ENCODE measurements at regions not wholly inside any gene's neighbourhood (a gene's known extent, or its start where the extent isn't known, plus 50 kb on each side); places are given as distances from the start of the nearest gene placed in this dataset.
A peak's percentile ranks its signal among the peaks of the same experiment; 100 is the strongest.

DNA sequence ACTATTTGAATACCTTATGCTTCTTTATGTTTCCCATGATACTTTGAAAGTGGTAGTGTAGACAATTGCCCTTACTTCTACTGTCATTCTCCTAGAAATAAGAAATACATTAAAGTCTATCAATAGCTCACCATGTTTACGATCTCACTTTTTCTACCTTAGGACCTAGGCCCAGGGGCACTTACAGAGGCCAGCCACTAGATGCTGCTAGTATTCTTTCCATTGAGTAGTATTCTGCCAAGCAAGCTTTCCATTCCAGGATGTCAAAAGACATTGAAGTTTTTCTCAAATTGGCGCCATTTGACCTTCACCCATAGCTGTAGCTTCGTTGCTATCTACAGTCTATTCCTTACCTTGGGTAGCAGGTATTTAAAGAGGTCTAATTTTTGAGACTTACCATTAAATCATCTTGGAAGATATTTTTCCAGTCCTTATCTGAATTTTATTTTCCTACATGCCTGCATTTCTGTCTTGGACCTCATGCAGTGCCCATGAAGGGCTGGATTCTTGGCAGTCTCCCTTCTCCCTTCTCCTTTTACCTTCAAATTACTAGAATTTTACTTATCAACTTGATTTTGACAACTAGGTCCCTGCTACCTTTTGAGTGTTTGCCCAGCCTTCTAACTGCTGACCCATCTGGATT, 246.0 kb upstream of the NUDT12 start:
- TF ChIP-seq, protein P1, sequence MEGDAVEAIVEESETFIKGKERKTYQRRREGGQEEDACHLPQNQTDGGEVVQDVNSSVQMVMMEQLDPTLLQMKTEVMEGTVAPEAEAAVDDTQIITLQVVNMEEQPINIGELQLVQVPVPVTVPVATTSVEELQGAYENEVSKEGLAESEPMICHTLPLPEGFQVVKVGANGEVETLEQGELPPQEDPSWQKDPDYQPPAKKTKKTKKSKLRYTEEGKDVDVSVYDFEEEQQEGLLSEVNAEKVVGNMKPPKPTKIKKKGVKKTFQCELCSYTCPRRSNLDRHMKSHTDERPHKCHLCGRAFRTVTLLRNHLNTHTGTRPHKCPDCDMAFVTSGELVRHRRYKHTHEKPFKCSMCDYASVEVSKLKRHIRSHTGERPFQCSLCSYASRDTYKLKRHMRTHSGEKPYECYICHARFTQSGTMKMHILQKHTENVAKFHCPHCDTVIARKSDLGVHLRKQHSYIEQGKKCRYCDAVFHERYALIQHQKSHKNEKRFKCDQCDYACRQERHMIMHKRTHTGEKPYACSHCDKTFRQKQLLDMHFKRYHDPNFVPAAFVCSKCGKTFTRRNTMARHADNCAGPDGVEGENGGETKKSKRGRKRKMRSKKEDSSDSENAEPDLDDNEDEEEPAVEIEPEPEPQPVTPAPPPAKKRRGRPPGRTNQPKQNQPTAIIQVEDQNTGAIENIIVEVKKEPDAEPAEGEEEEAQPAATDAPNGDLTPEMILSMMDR (IDR thresholded peaks at IDR 0.05; ENCODE audit: control extremely low read depth, extremely low read depth), result peak; percentile 21

DNA sequence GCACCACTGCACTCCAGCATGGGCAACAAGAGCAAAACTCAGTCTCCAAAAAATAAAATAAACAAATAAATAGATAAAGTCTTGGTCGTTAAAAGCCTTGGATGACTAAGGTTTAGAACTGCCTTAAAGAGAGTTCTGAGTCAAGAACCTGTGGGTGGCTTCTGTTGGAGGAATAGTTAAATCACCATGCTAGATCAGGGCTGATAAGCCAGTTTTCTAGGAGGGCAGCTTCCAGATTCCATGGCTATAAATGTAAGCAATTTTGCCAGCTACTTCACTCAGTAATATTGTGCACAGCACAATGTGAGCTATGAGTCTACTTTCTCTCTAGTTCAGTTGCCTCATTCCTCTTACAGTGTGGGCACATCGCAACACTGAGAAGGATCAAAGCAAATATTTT, 242.1 kb upstream of the NUDT12 start:
- TF ChIP-seq, protein P1 (IDR thresholded peaks at IDR 0.05; ENCODE audit: control extremely low read depth, extremely low read depth), result no peak
- Histone ChIP-seq H3K9me3 (ENCODE audit: control insufficient read depth in 4 of 4, insufficient read depth in 3 of 4, low read length in 3 of 4) (no peaks in the 10 kb centered on the region), H3K9ac (ENCODE audit: insufficient read depth in 1 of 2, low read length in 2 of 2) (no peak overlapping the region), H3K4me3 (no peak overlapping the region), H3K27me3 (ENCODE audit: control insufficient read depth in 3 of 3, insufficient read depth in 3 of 3, low read length in 2 of 3) (no peaks in the 10 kb centered on the region), H3K4me1 (ENCODE audit: control insufficient read depth in 5 of 5, insufficient read depth in 5 of 5, low read length in 5 of 5) (peaks cover 0 to 34% (median 0%) of the 10 kb centered on the region in 5 donors), H3K27ac (ENCODE audit: low read depth in 1 of 2, low read length in 1 of 2) (no peak overlapping the region), H3K36me3 (ENCODE audit: control insufficient read depth in 4 of 4, insufficient read depth in 4 of 4, low read length in 4 of 4) (no peaks in the 10 kb centered on the region)
- DNase-seq (no peak), ATAC-seq (ENCODE audit: insufficient read depth, low FRiP score) (no peak)
- 72 to 82% methylated on average over 2 of the region's 2 CpGs for WGBS, 2 donors

More for the DNA sequence above, 246.0 kb upstream of the NUDT12 start:
- Histone ChIP-seq H3K9me3 (ENCODE audit: control insufficient read depth in 4 of 4, insufficient read depth in 3 of 4, low read length in 3 of 4) (no peaks in the 10 kb centered on the region), H3K27ac (ENCODE audit: low read depth in 1 of 2, low read length in 1 of 2) (no peak overlapping the region), H3K27me3 (ENCODE audit: control insufficient read depth in 3 of 3, insufficient read depth in 3 of 3, low read length in 2 of 3) (no peaks in the 10 kb centered on the region), H3K4me3 (no peak overlapping the region), H3K36me3 (ENCODE audit: control insufficient read depth in 4 of 4, insufficient read depth in 4 of 4, low read length in 4 of 4) (no peaks in the 10 kb centered on the region), H3K9ac (ENCODE audit: insufficient read depth in 1 of 2, low read length in 2 of 2) (no peak overlapping the region), H3K4me1 (ENCODE audit: control insufficient read depth in 5 of 5, insufficient read depth in 5 of 5, low read length in 5 of 5) (peaks cover 0 to 16% (median 0%) of the 10 kb centered on the region in 5 donors)
- WGBS, 2 donors, result 47% methylated on average over 3 of the region's 3 CpGs
- ATAC-seq (ENCODE audit: insufficient read depth, low FRiP score) (no peak), DNase-seq (peak; percentile 40 to 78 (median 65))

DNA sequence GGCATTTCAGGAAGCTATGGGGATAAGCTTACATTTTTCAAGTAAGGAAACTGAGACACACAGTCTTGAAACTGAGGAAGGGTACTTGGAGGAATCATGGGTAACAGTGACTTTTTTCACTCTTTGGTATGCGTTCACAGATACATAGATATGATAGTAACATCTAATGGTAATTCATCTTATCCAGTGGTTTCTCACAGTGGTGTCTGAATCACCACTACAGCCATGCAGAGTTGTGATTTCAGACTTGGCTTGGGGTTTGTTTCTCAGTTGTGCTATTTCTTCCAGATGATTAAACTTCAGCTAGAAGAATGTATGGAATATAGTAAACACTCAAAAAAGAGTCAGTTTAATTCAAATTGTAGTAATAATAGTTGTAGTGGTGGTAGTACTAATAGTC, 239.1 kb upstream of the NUDT12 start:
- WGBS, 2 donors, result 79 to 85% methylated on average over 1 of the region's 1 CpG
- ATAC-seq (ENCODE audit: insufficient read depth, low FRiP score), result no peak
- no peaks in the 10 kb centered on the region for H3K36me3 ChIP-seq (ENCODE audit: control insufficient read depth in 4 of 4, insufficient read depth in 4 of 4, low read length in 4 of 4)

More for the DNA sequence above, 239.1 kb upstream of the NUDT12 start:
- Histone ChIP-seq H3K27me3 (ENCODE audit: control insufficient read depth in 3 of 3, insufficient read depth in 3 of 3, low read length in 2 of 3) (no peaks in the 10 kb centered on the region), H3K9ac (ENCODE audit: insufficient read depth in 1 of 2, low read length in 2 of 2) (peak overlapping the region in 1 of 2 donors; percentile 8), H3K27ac (ENCODE audit: low read depth in 1 of 2, low read length in 1 of 2) (no peak overlapping the region), H3K9me3 (ENCODE audit: control insufficient read depth in 4 of 4, insufficient read depth in 3 of 4, low read length in 3 of 4) (peaks cover 0 to 1% (median 0%) of the 10 kb centered on the region in 4 donors), H3K4me1 (ENCODE audit: control insufficient read depth in 5 of 5, insufficient read depth in 5 of 5, low read length in 5 of 5) (peaks cover 0 to 23% (median 0%) of the 10 kb centered on the region in 5 donors), H3K4me3 (no peak overlapping the region)
- TF ChIP-seq, protein P1 (IDR thresholded peaks at IDR 0.05; ENCODE audit: control extremely low read depth, extremely low read depth), result no peak
- peak in 1 of 3 donors; percentile 29 for DNase-seq
